ENCODE measurements at regions not wholly inside any gene's neighbourhood (a gene's known extent, or its start where the extent isn't known, plus 50 kb on each side); places are given as distances from the start of the nearest gene placed in this dataset.

GRCh38 chr5:114729986-114730385 is 368.1 kb downstream of the KCNN2 start:
- H4K20me1 ChIP-seq (ENCODE audit: insufficient read depth, low read length), result no peaks in the 10 kb centered on the region
- DNase-seq (ENCODE audit: insufficient read length, low spot score, missing footprints), result no peak
- no peaks in the 10 kb centered on the region for H3K4me1 ChIP-seq (ENCODE audit: insufficient read depth, low read length)
- H3K27ac ChIP-seq (ENCODE audit: low read depth, low read length), result no peak overlapping the region
- no peaks in the 10 kb centered on the region for H3K36me3 ChIP-seq (ENCODE audit: insufficient read depth, low read length)
- H2AFZ ChIP-seq (ENCODE audit: low read length), result no peak overlapping the region
- no peak overlapping the region for H3K4me2 ChIP-seq (ENCODE audit: insufficient read depth, low read length)
- no peaks in the 10 kb centered on the region for H3K27me3 ChIP-seq (ENCODE audit: insufficient read depth, low read length)
- no peaks in the 10 kb centered on the region for H3K79me2 ChIP-seq (ENCODE audit: insufficient read depth, low read length)
- H3K9me3 ChIP-seq (ENCODE audit: low read depth, low read length), result no peaks in the 10 kb centered on the region
- H3K4me3 ChIP-seq (ENCODE audit: insufficient read depth, low read length), result no peak overlapping the region
- TF ChIP-seq CTCF (IDR thresholded peaks at IDR 0.05; ENCODE audit: extremely low read depth, low read depth, low read length), result no peak

- no peaks in the 10 kb centered on the region for H3K9me3 ChIP-seq (ENCODE audit: low read depth, low read length)
- no peaks in the 10 kb centered on the region for H3K36me3 ChIP-seq (ENCODE audit: insufficient read depth, low read length)
- no peaks in the 10 kb centered on the region for H3K27me3 ChIP-seq (ENCODE audit: insufficient read depth, low read length)
- H3K4me1 ChIP-seq (ENCODE audit: insufficient read depth, low read length), result no peaks in the 10 kb centered on the region
- no peak overlapping the region for H3K27ac ChIP-seq (ENCODE audit: low read depth, low read length)
- H4K20me1 ChIP-seq (ENCODE audit: insufficient read depth, low read length), result no peaks in the 10 kb centered on the region
- no peak for DNase-seq (ENCODE audit: insufficient read length, low spot score, missing footprints)
- H2AFZ ChIP-seq (ENCODE audit: low read length), result no peak overlapping the region
- no peak overlapping the region for H3K4me3 ChIP-seq (ENCODE audit: insufficient read depth, low read length)
- H3K4me2 ChIP-seq (ENCODE audit: insufficient read depth, low read length), result no peak overlapping the region
- no peak for TF ChIP-seq CTCF (IDR thresholded peaks at IDR 0.05; ENCODE audit: extremely low read depth, low read depth, low read length)
- H3K79me2 ChIP-seq (ENCODE audit: insufficient read depth, low read length), result no peaks in the 10 kb centered on the region
These were observed 365.5 kb downstream of the KCNN2 start for GRCh38 chr5:114727358-114727757.

GRCh38 chr5:114726131-114726530 is 364.3 kb downstream of the KCNN2 start:
- no peak overlapping the region for H3K27ac ChIP-seq (ENCODE audit: low read depth, low read length)
- DNase-seq (ENCODE audit: insufficient read length, low spot score, missing footprints), result no peak
- H3K27me3 ChIP-seq (ENCODE audit: insufficient read depth, low read length), result no peaks in the 10 kb centered on the region
- H3K4me3 ChIP-seq (ENCODE audit: insufficient read depth, low read length), result no peak overlapping the region
- no peaks in the 10 kb centered on the region for H4K20me1 ChIP-seq (ENCODE audit: insufficient read depth, low read length)
- H3K9me3 ChIP-seq (ENCODE audit: low read depth, low read length), result no peaks in the 10 kb centered on the region
- no peak for TF ChIP-seq CTCF (IDR thresholded peaks at IDR 0.05; ENCODE audit: extremely low read depth, low read depth, low read length)
- no peaks in the 10 kb centered on the region for H3K36me3 ChIP-seq (ENCODE audit: insufficient read depth, low read length)
- H3K4me1 ChIP-seq (ENCODE audit: insufficient read depth, low read length), result no peaks in the 10 kb centered on the region
- H3K79me2 ChIP-seq (ENCODE audit: insufficient read depth, low read length), result no peaks in the 10 kb centered on the region
- no peak overlapping the region for H2AFZ ChIP-seq (ENCODE audit: low read length)
- H3K4me2 ChIP-seq (ENCODE audit: insufficient read depth, low read length), result no peak overlapping the region

GRCh38 chr5:114719268-114719667 is 357.4 kb downstream of the KCNN2 start:
- Histone ChIP-seq H3K27ac (ENCODE audit: low read depth, low read length) (no peak overlapping the region), H2AFZ (ENCODE audit: low read length) (no peak overlapping the region), H3K27me3 (ENCODE audit: insufficient read depth, low read length) (no peaks in the 10 kb centered on the region), H3K4me3 (ENCODE audit: insufficient read depth, low read length) (no peak overlapping the region), H3K4me1 (ENCODE audit: insufficient read depth, low read length) (no peaks in the 10 kb centered on the region), H3K36me3 (ENCODE audit: insufficient read depth, low read length) (no peaks in the 10 kb centered on the region), H3K79me2 (ENCODE audit: insufficient read depth, low read length) (no peaks in the 10 kb centered on the region), H4K20me1 (ENCODE audit: insufficient read depth, low read length) (no peaks in the 10 kb centered on the region), H3K4me2 (ENCODE audit: insufficient read depth, low read length) (no peak overlapping the region), H3K9me3 (ENCODE audit: low read depth, low read length) (peaks cover 2% of the 10 kb centered on the region)
- TF ChIP-seq CTCF (IDR thresholded peaks at IDR 0.05; ENCODE audit: extremely low read depth, low read depth, low read length), result no peak
- DNase-seq (ENCODE audit: insufficient read length, low spot score, missing footprints), result no peak

All from osteoblast (primary cell).